GM19238 (cell line): ENCODE measurements at regions not wholly inside any gene's neighbourhood (a gene's known extent, or its start where the extent isn't known, plus 50 kb on each side); places are given as distances from the start of the nearest gene placed in this dataset.
"Not testable (repeated sequence)": the region's sequence is repeated elsewhere in the genome, so short reads cannot be mapped to it uniquely, and the experiment has no call there.

Experiments
- DNase-seq: peaks from one replicate; pipeline ENCODE4 v3.0.0; 2011; ENCODE audit warnings: low spot score; ENCODE audit not compliant: insufficient read length

GRCh38 chr5:62780888-62781287 is 202.3 kb downstream of the LRRC70 start:
- DNase-seq: no peak

DNA sequence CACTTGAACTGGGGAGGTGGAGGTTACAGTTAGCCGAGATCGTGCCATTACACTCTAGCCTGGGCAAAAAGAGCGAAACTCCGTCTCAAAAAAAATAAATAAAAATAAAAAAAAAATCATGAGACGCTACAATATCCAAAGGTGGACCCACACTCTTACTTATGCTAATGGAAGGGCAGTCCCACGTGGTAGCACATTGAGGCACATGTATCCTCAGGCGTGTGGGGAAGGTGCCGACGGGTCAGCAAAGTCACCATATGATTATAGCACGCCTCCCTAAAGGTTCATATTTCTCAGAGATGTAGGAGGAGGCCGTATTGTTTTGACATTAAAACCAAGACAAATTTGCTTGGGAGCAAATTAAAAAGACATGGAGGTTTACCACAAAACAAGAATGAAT is 201.6 kb downstream of the LRRC70 start:
- no peak for DNase-seq

DNA sequence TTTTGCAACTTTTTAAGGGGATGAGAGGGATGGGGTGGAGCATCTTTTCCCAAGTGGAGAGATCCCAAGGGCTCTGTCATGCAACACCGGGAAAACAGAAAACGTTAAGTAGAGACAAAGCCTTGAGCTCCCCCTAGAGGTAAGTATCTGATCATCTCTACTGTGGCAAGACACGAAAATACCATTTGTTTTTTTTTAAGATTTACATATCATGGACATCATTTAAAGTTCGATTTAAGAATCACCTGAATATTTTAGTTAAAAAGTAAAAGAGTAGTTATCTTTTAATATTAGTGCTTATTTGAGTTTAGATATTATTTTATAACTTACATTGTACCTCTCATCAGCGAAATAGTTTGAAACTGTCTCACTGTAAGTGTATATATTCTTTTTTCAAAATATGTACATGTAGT is 200.4 kb downstream of the LRRC70 start:
- DNase-seq: no peak

DNA sequence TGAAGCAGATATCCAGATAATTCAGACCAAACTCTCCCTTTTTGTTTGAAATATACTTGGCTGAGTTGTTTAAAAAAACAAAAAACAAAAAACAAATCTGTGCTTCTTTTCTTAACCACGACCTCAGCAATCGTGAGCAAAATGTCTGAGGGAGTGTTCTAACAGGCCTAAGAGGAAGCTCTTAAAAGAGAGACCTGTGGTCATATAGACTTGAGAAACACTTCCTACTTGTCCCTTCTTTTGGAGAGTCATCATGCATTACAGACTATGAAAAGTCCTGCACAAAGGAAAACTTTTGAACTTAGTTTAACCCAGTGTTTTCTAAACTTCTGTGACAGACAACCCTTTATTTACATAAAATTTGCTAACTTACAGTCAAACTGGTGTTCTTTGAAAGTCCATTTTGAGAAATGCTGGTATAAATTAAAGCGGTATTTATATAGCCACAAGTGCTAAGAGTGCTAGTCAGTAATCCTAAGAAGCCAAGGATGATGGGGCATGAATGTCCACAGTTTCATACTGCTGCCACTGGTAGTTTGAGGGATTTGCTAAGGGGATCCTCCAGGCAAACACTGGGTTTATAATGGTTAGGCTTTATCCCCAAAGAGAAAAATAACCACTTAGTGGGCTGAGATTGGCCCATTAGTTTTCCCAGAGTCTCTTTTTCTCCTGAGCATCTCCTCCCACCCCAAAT is 199.8 kb downstream of the LRRC70 start:
- no peak for DNase-seq

GRCh38 chr5:62777081-62777480 is 198.5 kb downstream of the LRRC70 start:
- DNase-seq: not testable (repeated sequence)

DNA sequence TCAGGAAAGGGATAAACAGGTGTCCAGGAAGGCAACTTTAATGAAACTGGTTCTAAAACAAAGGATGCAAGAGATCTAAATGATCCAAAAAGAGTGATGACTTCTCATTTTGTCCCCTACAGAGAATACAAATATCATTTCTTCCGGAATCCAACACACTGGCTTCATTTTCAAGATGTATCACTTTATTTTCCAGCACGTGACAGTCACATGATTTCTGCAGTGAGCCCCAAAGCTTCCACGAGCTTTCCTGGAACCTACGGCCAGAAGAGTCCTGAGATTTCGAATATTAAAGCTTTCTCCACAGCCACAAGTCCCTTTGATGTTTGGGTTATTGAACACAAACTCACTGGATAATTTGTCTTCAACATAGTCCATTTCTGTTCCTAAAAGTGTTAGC is 198.0 kb downstream of the LRRC70 start:
- DNase-seq: not testable (repeated sequence)

- DNase-seq: no peak
These were observed 194.8 kb downstream of the LRRC70 start for GRCh38 chr5:62773460-62773859.

GRCh38 chr5:62771341-62771740 is 192.7 kb downstream of the LRRC70 start:
- DNase-seq: no peak

DNA sequence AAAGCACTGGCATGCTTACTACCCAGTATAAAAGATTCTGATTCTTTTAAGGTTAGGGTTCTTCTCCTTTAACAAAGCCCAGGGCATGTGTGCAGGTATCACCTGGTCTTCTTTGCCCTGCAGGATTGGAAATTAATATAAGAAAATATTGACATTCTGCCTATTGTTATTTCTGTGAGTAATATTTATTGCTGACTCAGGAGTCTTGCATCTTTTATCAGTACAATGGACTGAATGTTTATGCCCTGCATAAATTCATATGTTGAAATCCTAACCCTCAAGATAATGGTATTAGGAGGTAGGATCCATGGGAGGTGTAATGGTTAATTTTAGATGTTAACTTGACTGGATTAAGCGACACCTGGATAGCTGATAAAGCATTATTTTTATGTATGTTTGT is 189.0 kb downstream of the LRRC70 start:
- no peak for DNase-seq

- DNase-seq: no peak
These were observed 188.5 kb downstream of the LRRC70 start for GRCh38 chr5:62767077-62767476.

GRCh38 chr5:62762503-62762902 is 183.9 kb downstream of the LRRC70 start:
- no peak for DNase-seq

GRCh38 chr5:62757686-62758085 is 179.1 kb downstream of the LRRC70 start:
- not testable (repeated sequence) for DNase-seq

- not testable (repeated sequence) for DNase-seq
These were observed 174.4 kb downstream of the LRRC70 start for GRCh38 chr5:62752998-62753367.

GRCh38 chr5:62752056-62752997 is 173.7 kb downstream of the LRRC70 start:
- not testable (repeated sequence) for DNase-seq

- DNase-seq: no peak
These were observed 163.6 kb downstream of the LRRC70 start for GRCh38 chr5:62742207-62742606.

DNA sequence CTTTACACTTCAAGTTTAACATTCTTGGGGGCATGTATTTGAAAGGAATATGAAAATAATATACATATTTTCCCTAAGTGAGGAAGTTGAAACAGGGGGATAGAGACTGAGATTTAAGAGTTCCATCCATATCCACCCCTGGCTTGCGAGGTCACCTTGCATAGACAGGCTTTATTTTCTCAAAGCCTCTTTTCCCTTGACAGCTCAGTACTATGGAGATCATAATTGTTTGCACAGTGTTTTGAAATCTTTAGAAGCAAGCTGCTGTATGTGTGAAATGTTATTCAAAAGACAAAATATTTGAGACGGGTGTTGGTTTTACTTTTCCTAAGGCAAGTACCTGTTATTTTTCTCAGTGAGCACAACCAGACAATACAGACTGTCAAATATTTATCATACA is 163.1 kb downstream of the LRRC70 start:
- DNase-seq: no peak

DNA sequence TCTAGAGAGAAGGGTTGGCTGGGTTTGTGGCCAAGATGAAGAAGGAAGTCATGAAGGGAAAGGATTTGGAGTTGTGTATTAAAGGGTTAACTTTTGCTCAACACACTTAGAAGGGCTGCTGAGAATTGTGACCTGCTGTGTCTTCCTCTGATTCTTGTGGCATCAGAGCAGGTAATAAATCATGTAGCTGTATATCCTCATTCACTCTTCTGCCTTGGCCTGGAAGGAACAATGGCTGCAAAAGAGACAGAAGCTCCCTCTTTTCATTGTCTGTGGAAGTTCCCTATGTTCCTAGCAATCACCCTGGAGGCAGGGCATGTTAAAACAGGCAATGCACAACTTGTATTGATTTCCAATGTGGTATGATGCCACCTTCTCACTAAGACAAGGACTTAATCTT is 159.1 kb downstream of the LRRC70 start:
- no peak for DNase-seq

- DNase-seq: no peak
These were observed 154.1 kb downstream of the LRRC70 start for GRCh38 chr5:62732677-62733121.

DNA sequence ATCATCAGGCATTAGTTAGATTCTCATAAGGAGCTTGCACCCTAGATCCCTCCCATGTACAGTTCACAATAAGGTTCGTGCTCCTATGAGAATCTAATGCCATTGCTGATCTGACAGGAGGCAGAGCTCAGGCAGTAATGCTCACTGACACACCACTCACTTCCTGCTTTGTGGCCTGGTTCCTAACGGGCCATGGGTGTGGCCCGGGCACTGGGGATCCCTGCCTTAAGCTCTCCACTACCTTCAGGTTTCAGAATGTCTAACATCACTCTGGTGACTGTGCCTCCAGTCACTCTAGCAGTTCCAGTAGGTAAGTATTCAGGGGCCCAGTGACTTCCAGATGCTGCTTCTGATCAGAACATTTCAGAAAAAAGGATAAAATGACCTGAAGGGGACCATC is 152.4 kb downstream of the LRRC70 start:
- no peak for DNase-seq

GRCh38 chr5:62729675-62730074 is 151.1 kb downstream of the LRRC70 start:
- DNase-seq: no peak

GRCh38 chr5:62727861-62728260 is 149.2 kb downstream of the LRRC70 start:
- DNase-seq: no peak

DNA sequence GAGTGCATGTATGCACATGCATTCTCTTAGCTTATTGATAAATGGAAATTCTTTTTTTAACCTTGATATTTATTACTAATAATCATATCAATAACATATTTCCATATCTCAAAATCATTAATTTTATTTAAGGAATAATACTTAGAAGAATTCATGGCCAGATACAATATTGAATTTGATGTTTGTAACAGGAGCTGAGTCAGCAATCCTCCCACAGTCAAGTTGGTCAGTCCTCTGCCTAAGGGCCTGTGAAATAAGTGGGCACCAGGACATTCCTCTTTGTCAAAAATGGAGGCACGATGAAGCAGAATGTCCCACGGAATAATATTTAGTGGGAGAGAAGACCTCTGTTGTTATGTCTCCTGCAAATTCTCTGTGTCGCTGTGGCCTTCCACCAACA is 148.6 kb downstream of the LRRC70 start:
- DNase-seq: no peak

DNA sequence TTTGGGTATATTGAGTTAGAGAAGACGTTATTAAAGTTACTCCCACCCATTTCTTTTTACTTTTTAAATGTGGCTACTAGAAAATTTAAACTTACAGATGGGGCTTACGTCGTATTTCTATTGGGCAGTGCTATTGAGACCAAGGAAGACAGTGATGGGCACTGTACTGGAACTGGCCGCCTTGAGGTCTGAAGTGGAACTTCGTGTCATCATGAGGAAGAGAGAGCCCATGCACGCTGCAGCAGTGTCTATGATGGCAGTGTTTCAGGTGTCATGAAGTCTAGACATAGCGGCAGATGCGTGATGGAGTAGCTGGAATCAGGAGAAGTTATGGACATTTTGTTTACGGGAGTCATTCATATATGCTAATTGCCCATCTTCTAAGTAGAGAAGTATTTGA is 143.7 kb downstream of the LRRC70 start:
- no peak for DNase-seq
